Keratinocyte (primary cell): ENCODE measurements at regions not wholly inside any gene's neighbourhood (a gene's known extent, or its start where the extent isn't known, plus 50 kb on each side); places are given as distances from the start of the nearest gene placed in this dataset.
"Not testable (repeated sequence)": the region's sequence is repeated elsewhere in the genome, so short reads cannot be mapped to it uniquely, and the experiment has no call there.

ENCODE experiments used
- DNase-seq: peaks from one replicate; pipeline ENCODE4 v3.0.0-alpha.2; 2011; ENCODE audit warnings: low read depth, missing footprints, low spot score
- FAIRE-seq: peaks from 2 replicates; lab custom pipeline; 2011; peaks lifted over from hg19 to GRCh38; lab: Jason Lieb, UNC
- H2AFZ ChIP-seq: 2 replicates; pipeline ENCODE4 v1.6.0; 2012; ENCODE audit warnings: low read length, control low read depth, inconsistent platforms; ENCODE audit not compliant: control insufficient read depth
- H3K27ac ChIP-seq: 2 replicates; pipeline ENCODE4 v1.5.1; 2011; ENCODE audit warnings: low read length; ENCODE audit not compliant: control insufficient read depth, insufficient read depth
- H3K27me3 ChIP-seq: 3 replicates; pipeline ENCODE4 v1.6.0; 2011; ENCODE audit warnings: low read length; ENCODE audit not compliant: control insufficient read depth, insufficient read depth; ENCODE audit errors: extremely low read depth
- H3K36me3 ChIP-seq, 2 experiments: 2 replicates in 1 of 2; 3 replicates in 1 of 2; pipeline ENCODE4 v1.5.1; 2011; ENCODE audit warnings: low read length in 2 of 2, mild to moderate bottlenecking in 1 of 2; ENCODE audit not compliant: control insufficient read depth in 2 of 2, insufficient read depth in 2 of 2; ENCODE audit errors: extremely low read depth in 1 of 2
- H3K4me1 ChIP-seq: 3 replicates; pipeline ENCODE4 v1.5.1; 2011; ENCODE audit warnings: low read length; ENCODE audit not compliant: control insufficient read depth, insufficient read depth; ENCODE audit errors: extremely low read depth
- H3K4me2 ChIP-seq: 3 replicates; pipeline ENCODE4 v1.6.0; 2011; ENCODE audit warnings: low read depth, low read length; ENCODE audit not compliant: control insufficient read depth, insufficient read depth; ENCODE audit errors: extremely low read depth
- H3K4me3 ChIP-seq, 3 experiments: fragments of 200-600 bp in 1 of 3; sonication (generic) in 1 of 3; 2 replicates in 2 of 3; 3 replicates in 1 of 3; pipeline ENCODE4 v1.5.1; 2011 to 2016; ENCODE audit warnings: low read length in 3 of 3, mild to moderate bottlenecking in 3 of 3, control low read depth in 2 of 3, inconsistent platforms in 1 of 3, low read depth in 1 of 3, mixed read lengths in 1 of 3, mixed run types in 1 of 3, moderate library complexity in 1 of 3; ENCODE audit not compliant: control insufficient read depth in 2 of 3, insufficient read depth in 2 of 3; ENCODE audit errors: extremely low read depth in 1 of 3
- H3K79me2 ChIP-seq: 2 replicates; pipeline ENCODE4 v1.6.0; 2012; ENCODE audit warnings: low read length; ENCODE audit not compliant: control insufficient read depth, insufficient read depth
- H3K9ac ChIP-seq: 3 replicates; pipeline ENCODE4 v1.6.0; 2011; ENCODE audit warnings: low read length; ENCODE audit not compliant: control insufficient read depth, insufficient read depth; ENCODE audit errors: extremely low read depth
- H3K9me1 ChIP-seq: 3 replicates; pipeline ENCODE4 v1.6.0; 2011; ENCODE audit warnings: low read length; ENCODE audit not compliant: control insufficient read depth, insufficient read depth; ENCODE audit errors: extremely low read depth
- H3K9me3 ChIP-seq: 2 replicates; pipeline ENCODE4 v1.5.1; 2012; ENCODE audit warnings: low read depth, low read length; ENCODE audit not compliant: control insufficient read depth
- H4K20me1 ChIP-seq: 3 replicates; pipeline ENCODE4 v1.6.0; 2011; ENCODE audit warnings: low read length; ENCODE audit not compliant: control insufficient read depth, insufficient read depth; ENCODE audit errors: extremely low read depth
- CTCF ChIP-seq, 3 experiments: IDR thresholded peaks in 1 of 3; conservative IDR thresholded peaks in 1 of 3; optimal IDR thresholded peaks in 1 of 3; 2 replicates in 2 of 3; 3 replicates in 1 of 3; pipeline versions ENCODE3 to v1.5.1; 2011; ENCODE audit warnings: low read length in 3 of 3, mild to moderate bottlenecking in 3 of 3, moderate library complexity in 2 of 3, control low read depth in 1 of 3, inconsistent platforms in 1 of 3; ENCODE audit not compliant: insufficient read depth in 2 of 3; ENCODE audit errors: extremely low read depth in 1 of 3
- EZH2 ChIP-seq: IDR thresholded peaks from one replicate; pipeline ENCODE4 v1.6.1; 2012; ENCODE audit warnings: inconsistent platforms, mild to moderate bottlenecking, low read length, moderate library complexity
- dilution Hi-C: fragments of 300-500 bp; cut with MboI; formaldehyde crosslinking; loops from one replicate; pipeline ENCODE4 v1.7.0; 2020; ENCODE audit warnings: low sequenced_read_pairs; ENCODE audit not compliant: extremely low pct_ligation_motif_present

GRCh38 chr7:50908628-50909290, 126.1 kb upstream of the GRB10 start:
- no peak for TF ChIP-seq EZH2
- no peak for TF ChIP-seq CTCF (optimal IDR thresholded peaks at IDR 0.05 in 1 of 3, IDR thresholded peaks at IDR 0.05 in 1 of 3, conservative IDR thresholded peaks at IDR 0.05 in 1 of 3; ENCODE audit: extremely low read depth in 1 of 3, insufficient read depth in 2 of 3, low read length in 3 of 3)
- Histone ChIP-seq H3K27me3 (no peaks in the 10 kb centered on the region), H3K4me2 (no peak overlapping the region), H3K4me3 (no peak overlapping the region), H3K4me1 (no peaks in the 10 kb centered on the region), H3K9me1 (no peaks in the 10 kb centered on the region), H3K27ac (no peak overlapping the region), H4K20me1 (no peaks in the 10 kb centered on the region), H3K9ac (no peak overlapping the region), H2AFZ (no peak overlapping the region), H3K36me3 (no peaks in the 10 kb centered on the region), H3K79me2 (no peaks in the 10 kb centered on the region), H3K9me3 (no peaks in the 10 kb centered on the region)
- no peak for DNase-seq
- FAIRE-seq: no peak
- dilution Hi-C loops: no loop called here

GRCh38 chr7:50898604-50899477, 116.1 kb upstream of the GRB10 start:
- H3K4me1 ChIP-seq, H3K4me3 ChIP-seq, H3K27ac ChIP-seq, H3K9me3 ChIP-seq, H2AFZ ChIP-seq, H4K20me1 ChIP-seq, H3K9ac ChIP-seq, H3K9me1 ChIP-seq, H3K4me2 ChIP-seq, H3K36me3 ChIP-seq, DNase-seq, FAIRE-seq, dilution Hi-C loops, H3K79me2 ChIP-seq, H3K27me3 ChIP-seq: not testable (repeated sequence)

GRCh38 chr7:50887061-50887460, 104.4 kb upstream of the GRB10 start:
- H3K9me1 ChIP-seq, H3K27ac ChIP-seq, DNase-seq, H3K36me3 ChIP-seq, H3K9ac ChIP-seq, dilution Hi-C loops, H4K20me1 ChIP-seq, H3K79me2 ChIP-seq, H3K4me2 ChIP-seq, H3K4me1 ChIP-seq, FAIRE-seq, H3K9me3 ChIP-seq, H2AFZ ChIP-seq, H3K4me3 ChIP-seq, H3K27me3 ChIP-seq: not testable (repeated sequence)
